HEK293 (cell line): ENCODE measurements at regions not wholly inside any gene's neighbourhood (a gene's known extent, or its start where the extent isn't known, plus 50 kb on each side); places are given as distances from the start of the nearest gene placed in this dataset.

Experiments used
- CTCF ChIP-seq: fragments of 450-650 bp; formaldehyde crosslinking; IDR thresholded peaks from 2 replicates; pipeline ENCODE4 v1.5.1; 2016; ENCODE audit warnings: missing biosample characterization, missing genetic modification characterization
- YY1 ChIP-seq: fragments of 450-650 bp; formaldehyde crosslinking; IDR thresholded peaks from 2 replicates; pipeline ENCODE4 v1.5.1; 2018; ENCODE audit warnings: missing biosample characterization, missing genetic modification characterization
- ZBTB26 ChIP-seq: fragments of 450-650 bp; formaldehyde crosslinking; optimal IDR thresholded peaks from 2 replicates; pipeline ENCODE3; 2016; ENCODE audit warnings: missing biosample characterization, mild to moderate bottlenecking, missing genetic modification characterization

- TF ChIP-seq CTCF (tag by site-specific recombination) (no peak), YY1 (tag by site-specific recombination) (no peak), ZBTB26 (tag by site-specific recombination) (no peak)
Observed at GRCh38 chr5:154625031-154625430, 130.1 kb upstream of the LARP1 start.
